Stimulated activated memory B cell treated with anti-CD40 and anti-IgM and Interleukin-4, amounts not matched to agents 10 μg/mL and 1 μg/mL and 100 μg/mL, for 72 hours (primary cell): ENCODE measurements at regions not wholly inside any gene's neighbourhood (a gene's known extent, or its start where the extent isn't known, plus 50 kb on each side); places are given as distances from the start of the nearest gene placed in this dataset.
"Not testable (repeated sequence)": the region's sequence is repeated elsewhere in the genome, so short reads cannot be mapped to it uniquely, and the experiment has no call there.

Experiments
- ATAC-seq: fragments of 150-1000 bp; cut with Tn5 transposase; 2 replicates; pipeline ENCODE4 v1.10.0; 2021
- H3K27ac Mint-ChIP-seq: one replicate; pipeline ENCODE4 v1.8.0; 2022; ENCODE audit warnings: mild to moderate bottlenecking, mixed read lengths
- H3K27me3 Mint-ChIP-seq: one replicate; pipeline ENCODE4 v1.8.0; 2022; ENCODE audit warnings: mixed read lengths
- H3K36me3 Mint-ChIP-seq: one replicate; pipeline ENCODE4 v1.8.0; 2022; ENCODE audit warnings: mixed read lengths
- H3K4me1 Mint-ChIP-seq: one replicate; pipeline ENCODE4 v1.8.0; 2022; ENCODE audit warnings: mixed read lengths
- H3K4me3 Mint-ChIP-seq: one replicate; pipeline ENCODE4 v1.8.0; 2022; ENCODE audit warnings: mild to moderate bottlenecking, moderate library complexity, mixed read lengths
- H3K9me3 Mint-ChIP-seq: one replicate; pipeline ENCODE4 v1.8.0; 2022; ENCODE audit warnings: mixed read lengths

DNA sequence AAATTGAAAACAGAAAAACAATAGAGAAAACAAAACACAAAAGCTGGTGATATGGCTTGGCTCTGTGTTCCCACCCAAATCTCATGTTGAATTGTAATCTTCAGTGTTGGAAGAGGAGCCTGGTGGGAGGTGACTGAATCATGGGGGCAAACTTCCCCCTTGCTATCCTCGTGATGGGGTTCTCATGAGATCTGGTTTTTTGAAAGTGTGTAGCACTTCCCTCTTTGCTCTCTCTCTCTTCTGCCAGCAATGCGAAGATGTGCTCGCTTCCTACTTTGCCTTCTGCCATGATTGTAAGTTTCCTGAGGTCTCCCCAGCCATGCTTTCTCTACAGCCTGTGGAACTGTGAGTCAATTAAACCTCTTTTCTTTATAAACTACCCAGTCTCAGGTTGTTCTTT, 112.3 kb upstream of the UXS1 start:
- H3K4me3 Mint-ChIP-seq: no peak overlapping the region
- H3K4me1 Mint-ChIP-seq: peaks cover 5% of the 10 kb centered on the region
- H3K27me3 Mint-ChIP-seq: no peaks in the 10 kb centered on the region
- H3K36me3 Mint-ChIP-seq: no peaks in the 10 kb centered on the region
- peak; percentile 39 for ATAC-seq
- no peak overlapping the region for H3K27ac Mint-ChIP-seq
- H3K9me3 Mint-ChIP-seq: no peaks in the 10 kb centered on the region

DNA sequence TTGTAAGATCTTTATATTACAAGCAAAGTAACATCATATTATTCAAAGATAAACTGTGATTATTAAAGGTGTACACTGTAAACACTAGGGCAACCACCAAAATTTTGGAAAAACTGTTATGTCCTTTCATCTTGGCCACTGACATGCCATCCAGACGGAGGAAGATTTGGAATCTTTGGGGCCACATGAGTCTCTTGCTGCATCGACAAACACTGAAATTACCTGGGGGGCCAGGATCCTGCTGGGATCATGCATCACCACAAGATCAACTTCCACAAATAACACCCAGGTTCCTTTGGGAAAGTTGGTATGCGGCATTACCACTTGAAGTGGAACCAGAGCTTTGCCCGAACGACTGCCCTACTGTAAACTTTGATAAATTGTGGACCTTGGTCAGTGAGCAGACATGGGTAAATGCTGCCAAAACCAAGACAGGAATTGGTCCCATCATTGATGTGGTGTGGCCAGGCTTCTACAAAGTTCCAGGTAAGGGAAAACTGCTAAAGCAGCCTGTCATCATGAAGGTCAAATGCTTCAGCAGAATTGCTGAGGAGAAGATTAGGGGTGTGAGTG, 110.6 kb upstream of the UXS1 start:
- Mint-ChIP-seq H3K4me3 (no peak overlapping the region), H3K9me3 (no peaks in the 10 kb centered on the region), H3K27me3 (no peaks in the 10 kb centered on the region), H3K27ac (no peak overlapping the region), H3K4me1 (peaks cover 5% of the 10 kb centered on the region), H3K36me3 (no peaks in the 10 kb centered on the region)
- no peak for ATAC-seq

DNA sequence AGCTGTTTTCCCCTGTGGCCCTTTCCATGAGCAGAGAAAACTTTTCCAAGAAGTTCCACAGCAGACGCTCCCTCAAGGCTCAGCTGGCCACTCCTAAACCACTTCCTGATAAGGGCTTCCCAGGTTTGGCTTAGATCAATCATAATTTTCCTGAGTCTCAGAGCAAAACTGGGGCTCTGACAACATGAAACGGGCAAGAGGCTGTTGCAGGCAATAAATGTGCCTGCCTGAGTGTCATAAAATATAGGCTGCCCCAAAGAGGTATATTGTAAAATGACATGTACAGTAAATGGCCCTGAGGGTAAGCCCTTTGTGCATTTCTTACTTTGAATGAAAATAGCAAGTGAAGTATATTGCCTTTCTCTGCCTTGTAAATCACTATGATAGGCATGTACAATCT, 105.6 kb upstream of the UXS1 start:
- H3K27ac Mint-ChIP-seq: no peak overlapping the region
- no peaks in the 10 kb centered on the region for H3K4me1 Mint-ChIP-seq
- H3K4me3 Mint-ChIP-seq: no peak overlapping the region
- H3K9me3 Mint-ChIP-seq: no peaks in the 10 kb centered on the region
- H3K36me3 Mint-ChIP-seq: no peaks in the 10 kb centered on the region
- no peak for ATAC-seq
- H3K27me3 Mint-ChIP-seq: peaks cover 18% of the 10 kb centered on the region

- ATAC-seq: no peak
- Mint-ChIP-seq H3K27me3 (peaks cover 32% of the 10 kb centered on the region), H3K9me3 (no peaks in the 10 kb centered on the region), H3K27ac (no peak overlapping the region), H3K4me1 (no peaks in the 10 kb centered on the region), H3K36me3 (no peaks in the 10 kb centered on the region), H3K4me3 (no peak overlapping the region)
Measured at GRCh38 chr2:106296182-106296815, 102.2 kb upstream of the UXS1 start.

GRCh38 chr2:106294182-106294581, 100.1 kb upstream of the UXS1 start:
- H3K36me3 Mint-ChIP-seq: no peaks in the 10 kb centered on the region
- H3K9me3 Mint-ChIP-seq: no peaks in the 10 kb centered on the region
- peaks cover 32% of the 10 kb centered on the region for H3K27me3 Mint-ChIP-seq
- no peak for ATAC-seq
- no peak overlapping the region for H3K27ac Mint-ChIP-seq
- H3K4me3 Mint-ChIP-seq: no peak overlapping the region
- no peaks in the 10 kb centered on the region for H3K4me1 Mint-ChIP-seq

GRCh38 chr2:106293271-106293783, 99.2 kb upstream of the UXS1 start:
- Mint-ChIP-seq H3K36me3 (no peaks in the 10 kb centered on the region), H3K27ac (no peak overlapping the region), H3K27me3 (peaks cover 32% of the 10 kb centered on the region), H3K4me1 (no peaks in the 10 kb centered on the region), H3K4me3 (no peak overlapping the region), H3K9me3 (no peaks in the 10 kb centered on the region)
- no peak for ATAC-seq

- H3K4me1 Mint-ChIP-seq: no peaks in the 10 kb centered on the region
- ATAC-seq: no peak
- H3K27me3 Mint-ChIP-seq: peaks cover 32% of the 10 kb centered on the region
- H3K4me3 Mint-ChIP-seq: no peak overlapping the region
- no peak overlapping the region for H3K27ac Mint-ChIP-seq
- no peaks in the 10 kb centered on the region for H3K36me3 Mint-ChIP-seq
- H3K9me3 Mint-ChIP-seq: no peaks in the 10 kb centered on the region
Measured at GRCh38 chr2:106292627-106293026, 98.5 kb upstream of the UXS1 start.

DNA sequence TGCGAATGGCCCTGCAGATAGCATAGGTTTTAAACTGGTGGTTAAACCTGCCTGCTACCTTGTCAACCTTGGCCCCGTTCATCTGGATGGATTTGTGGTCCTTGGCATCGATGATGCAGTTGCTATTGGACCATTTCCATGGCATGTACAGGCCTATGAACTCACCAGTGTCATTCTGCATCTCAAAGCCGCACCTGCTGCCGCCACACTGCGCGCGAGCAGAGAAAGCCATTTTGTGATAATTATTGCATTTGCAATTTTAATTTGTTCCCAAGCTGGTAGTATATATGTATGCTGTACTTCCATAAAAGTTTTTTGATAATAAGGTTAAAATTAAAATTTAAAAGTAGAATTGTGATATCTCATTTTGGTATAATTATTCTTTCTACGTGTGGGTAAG, 94.8 kb upstream of the UXS1 start:
- Mint-ChIP-seq H3K9me3 (peaks cover 3% of the 10 kb centered on the region), H3K27ac (no peak overlapping the region), H3K4me1 (no peaks in the 10 kb centered on the region), H3K36me3 (no peaks in the 10 kb centered on the region), H3K4me3 (no peak overlapping the region), H3K27me3 (peaks cover 9% of the 10 kb centered on the region)
- ATAC-seq: no peak

DNA sequence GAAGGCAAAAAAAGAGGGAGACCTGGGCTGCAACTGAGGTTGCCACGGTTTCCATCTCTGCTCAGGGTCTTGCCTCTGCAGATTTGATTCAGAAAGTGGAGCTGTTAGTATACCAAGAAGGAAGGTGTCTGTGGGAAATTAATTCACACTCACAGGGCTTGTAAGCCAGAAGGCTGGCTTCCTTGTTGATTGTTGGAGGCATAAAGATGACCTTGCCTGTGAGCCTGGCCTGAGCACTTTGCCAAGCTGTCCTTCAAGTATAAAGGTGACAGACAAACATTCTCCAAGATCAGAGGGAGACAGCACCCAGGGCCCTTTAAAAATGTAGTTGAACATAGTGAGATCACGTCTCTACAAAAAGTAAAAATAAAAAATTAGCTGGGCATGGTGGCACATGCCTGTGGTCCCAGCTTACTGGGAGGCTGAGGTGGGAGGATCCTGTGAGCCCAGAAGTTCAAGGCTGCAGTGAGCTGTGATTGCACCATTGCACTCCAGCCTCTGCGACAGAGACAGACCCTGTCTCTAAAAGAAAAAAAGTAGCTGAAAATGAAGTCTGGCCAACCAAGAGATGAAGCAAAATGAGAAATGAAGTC, 91.2 kb upstream of the UXS1 start:
- Mint-ChIP-seq H3K4me1 (no peaks in the 10 kb centered on the region), H3K4me3 (no peak overlapping the region), H3K36me3 (no peaks in the 10 kb centered on the region), H3K27me3 (peaks cover 15% of the 10 kb centered on the region), H3K27ac (no peak overlapping the region), H3K9me3 (peaks cover 3% of the 10 kb centered on the region)
- no peak for ATAC-seq

GRCh38 chr2:106284691-106285202, 90.6 kb upstream of the UXS1 start:
- Mint-ChIP-seq H3K9me3 (peaks cover 3% of the 10 kb centered on the region), H3K4me1 (no peaks in the 10 kb centered on the region), H3K27ac (no peak overlapping the region), H3K36me3 (no peaks in the 10 kb centered on the region), H3K4me3 (no peak overlapping the region), H3K27me3 (peaks cover 15% of the 10 kb centered on the region)
- peak; percentile 47 for ATAC-seq

DNA sequence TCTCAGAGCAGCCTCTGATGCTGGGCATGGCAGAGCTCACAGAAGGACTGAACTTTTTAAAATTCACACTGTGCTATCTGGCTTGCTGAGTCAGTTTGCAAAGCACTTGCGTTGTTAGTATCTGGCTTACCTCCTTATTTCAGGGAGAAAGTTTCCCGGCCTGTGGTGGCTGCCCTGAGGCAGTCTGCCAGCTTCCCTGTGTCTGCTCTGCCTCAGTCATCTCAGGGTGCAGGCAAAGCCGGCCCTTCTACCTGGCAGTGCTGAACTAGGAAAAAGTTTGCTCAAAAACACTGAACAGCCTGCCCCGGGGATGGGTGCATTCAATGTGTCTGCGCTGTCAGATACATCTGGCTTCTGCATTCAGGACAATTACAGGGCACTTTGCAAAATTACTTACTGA, 90.2 kb upstream of the UXS1 start:
- H3K9me3 Mint-ChIP-seq: peaks cover 3% of the 10 kb centered on the region
- no peaks in the 10 kb centered on the region for H3K4me1 Mint-ChIP-seq
- H3K27ac Mint-ChIP-seq: no peak overlapping the region
- peaks cover 15% of the 10 kb centered on the region for H3K27me3 Mint-ChIP-seq
- no peak overlapping the region for H3K4me3 Mint-ChIP-seq
- ATAC-seq: no peak
- no peaks in the 10 kb centered on the region for H3K36me3 Mint-ChIP-seq

DNA sequence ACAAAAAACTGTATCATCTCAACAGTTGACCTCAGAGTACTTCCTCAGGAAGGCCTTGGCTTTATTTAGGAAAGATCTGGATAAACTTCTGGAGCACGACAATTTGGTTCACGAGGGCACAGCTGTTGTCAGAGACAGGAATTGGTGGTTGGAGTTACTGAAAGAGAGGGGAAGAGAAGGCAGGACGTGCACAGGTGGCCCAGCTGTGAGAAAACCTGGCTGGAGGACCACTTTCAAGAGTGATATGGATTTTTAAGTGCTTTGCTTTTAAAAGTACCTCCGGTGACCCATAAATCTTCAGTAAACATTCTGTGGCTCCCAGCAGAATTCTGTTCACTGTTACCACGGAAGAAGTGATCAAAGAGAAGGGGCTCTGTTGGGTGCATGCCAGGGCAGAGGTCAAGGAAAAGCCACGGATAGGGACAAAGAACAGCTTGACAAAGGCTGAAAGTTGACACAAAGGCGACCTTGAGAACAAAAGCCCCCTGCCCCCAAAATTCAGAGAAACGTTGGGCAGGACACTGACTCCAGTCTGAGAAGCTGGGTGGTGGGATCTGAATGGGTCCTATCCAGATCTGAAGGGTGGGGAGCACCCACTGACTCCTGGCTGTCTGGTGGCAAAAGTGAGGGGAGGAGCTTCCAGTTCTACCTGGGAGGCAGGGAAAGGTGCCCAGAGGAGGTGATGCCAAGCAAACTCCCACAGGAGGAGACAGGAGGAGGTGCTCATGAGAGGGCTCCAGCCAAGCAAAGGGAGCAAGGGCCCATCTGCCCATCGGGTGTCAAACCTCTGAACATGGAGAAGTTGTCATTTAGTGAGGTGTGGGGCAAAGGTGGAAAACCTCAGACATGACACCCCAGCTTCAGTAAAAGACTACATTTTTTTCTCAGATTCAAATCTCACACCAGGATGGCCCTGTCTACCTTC, 89.4 kb upstream of the UXS1 start:
- H3K9me3 Mint-ChIP-seq, ATAC-seq, H3K4me1 Mint-ChIP-seq, H3K27ac Mint-ChIP-seq, H3K36me3 Mint-ChIP-seq, H3K4me3 Mint-ChIP-seq: not testable (repeated sequence)
- peaks cover 15% of the 10 kb centered on the region for H3K27me3 Mint-ChIP-seq

DNA sequence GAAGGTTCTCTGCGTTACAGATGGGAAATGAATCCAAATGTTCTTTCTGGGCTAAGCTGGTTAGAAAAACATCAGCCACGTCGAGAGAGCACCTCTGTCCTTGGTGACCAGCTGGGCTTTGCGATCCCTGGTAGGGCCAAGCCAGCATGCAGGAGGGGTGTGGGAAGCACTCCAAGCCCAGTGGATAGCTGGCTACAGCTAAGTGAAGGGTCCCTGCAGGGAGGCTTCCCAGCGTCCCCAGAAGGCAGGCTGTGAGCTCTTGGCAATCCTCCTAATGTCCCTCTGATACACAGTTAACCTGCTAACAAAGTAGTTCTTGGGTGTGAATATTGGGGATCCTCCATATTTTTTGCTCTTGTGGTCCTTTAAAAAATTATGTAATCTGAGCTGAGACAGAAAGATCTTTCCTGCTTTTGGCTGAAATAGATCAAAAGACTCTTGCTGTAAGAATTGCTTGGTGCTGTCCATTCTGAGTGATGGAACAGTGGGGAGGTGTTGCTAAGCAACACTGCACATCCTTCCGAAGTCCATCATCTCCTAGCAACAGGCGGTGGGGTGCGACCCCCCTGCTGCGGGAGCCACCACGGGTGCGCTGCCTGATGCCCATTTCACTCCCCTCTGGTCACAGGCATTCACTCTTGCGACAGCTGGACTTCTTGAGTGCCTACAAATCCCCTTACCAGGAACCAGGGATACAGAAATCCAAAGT, 88.5 kb upstream of the UXS1 start:
- Mint-ChIP-seq H3K9me3 (peaks cover 3% of the 10 kb centered on the region), H3K4me3 (no peak overlapping the region), H3K4me1 (no peaks in the 10 kb centered on the region), H3K27ac (no peak overlapping the region), H3K27me3 (peaks cover 15% of the 10 kb centered on the region), H3K36me3 (no peaks in the 10 kb centered on the region)
- ATAC-seq: no peak

GRCh38 chr2:106281907-106282430, 87.9 kb upstream of the UXS1 start:
- not testable (repeated sequence) for H3K4me3 Mint-ChIP-seq, H3K27ac Mint-ChIP-seq

More at GRCh38 chr2:106281907-106282430, 87.9 kb upstream of the UXS1 start:
- H3K27me3 Mint-ChIP-seq: peaks cover 15% of the 10 kb centered on the region
- H3K9me3 Mint-ChIP-seq, H3K4me1 Mint-ChIP-seq, ATAC-seq, H3K36me3 Mint-ChIP-seq: not testable (repeated sequence)
